HS-27A (cell line): ENCODE measurements at regions not wholly inside any gene's neighbourhood (a gene's known extent, or its start where the extent isn't known, plus 50 kb on each side); places are given as distances from the start of the nearest gene placed in this dataset.

Experiments
- DNase-seq: peaks from one replicate; pipeline ENCODE4 v3.0.0-alpha.2; 2012; ENCODE audit warnings: low read depth, missing footprints

GRCh38 chr20:10863337-10864060 is 189.7 kb upstream of the JAG1 start:
- DNase-seq = peak; percentile 79

- DNase-seq = peak; percentile 30
Measured at GRCh38 chr20:10864076-10864672, 190.4 kb upstream of the JAG1 start.

GRCh38 chr20:10868299-10868698 is 194.5 kb upstream of the JAG1 start:
- no peak for DNase-seq

- DNase-seq = no peak
Measured at GRCh38 chr20:10873026-10873425, 199.2 kb upstream of the JAG1 start.

- DNase-seq = no peak
Measured at GRCh38 chr20:10875653-10876052, 201.9 kb upstream of the JAG1 start.

- DNase-seq = no peak
Measured at GRCh38 chr20:10876558-10876957, 202.8 kb upstream of the JAG1 start.

- DNase-seq = no peak
Measured at GRCh38 chr20:10877342-10877741, 203.5 kb upstream of the JAG1 start.

- no peak for DNase-seq
Measured at GRCh38 chr20:10883166-10883565, 209.4 kb upstream of the JAG1 start.

GRCh38 chr20:10893321-10893720 is 219.5 kb upstream of the JAG1 start:
- DNase-seq = no peak

- no peak for DNase-seq
Measured at GRCh38 chr20:10897336-10897735, 223.5 kb upstream of the JAG1 start.

GRCh38 chr20:10898552-10898951 is 224.8 kb upstream of the JAG1 start:
- no peak for DNase-seq

GRCh38 chr20:10902174-10902573 is 228.4 kb upstream of the JAG1 start:
- DNase-seq = no peak

- DNase-seq = no peak
Measured at GRCh38 chr20:10902576-10903282, 228.9 kb upstream of the JAG1 start.

GRCh38 chr20:10906834-10907233 is 233.0 kb upstream of the JAG1 start:
- DNase-seq = no peak

GRCh38 chr20:10909803-10910202 is 236.0 kb upstream of the JAG1 start:
- DNase-seq = no peak

- no peak for DNase-seq
Measured at GRCh38 chr20:10910535-10911178, 236.9 kb upstream of the JAG1 start.

GRCh38 chr20:10911298-10911697 is 237.5 kb upstream of the JAG1 start:
- no peak for DNase-seq

- DNase-seq = no peak
Measured at GRCh38 chr20:10915815-10916214, 242.0 kb upstream of the JAG1 start.

- no peak for DNase-seq
Measured at GRCh38 chr20:10916312-10916711, 242.5 kb upstream of the JAG1 start.

- DNase-seq = no peak
Measured at GRCh38 chr20:10917826-10918225, 244.0 kb upstream of the JAG1 start.

GRCh38 chr20:10919396-10920140 is 245.8 kb upstream of the JAG1 start:
- peak; percentile 93 for DNase-seq

- DNase-seq = no peak
Measured at GRCh38 chr20:10920396-10920795, 246.6 kb upstream of the JAG1 start.
